ENCODE measurements at regions not wholly inside any gene's neighbourhood (a gene's known extent, or its start where the extent isn't known, plus 50 kb on each side); places are given as distances from the start of the nearest gene placed in this dataset.
"Not testable (repeated sequence)": the region's sequence is repeated elsewhere in the genome, so short reads cannot be mapped to it uniquely, and the experiment has no call there.

DNA sequence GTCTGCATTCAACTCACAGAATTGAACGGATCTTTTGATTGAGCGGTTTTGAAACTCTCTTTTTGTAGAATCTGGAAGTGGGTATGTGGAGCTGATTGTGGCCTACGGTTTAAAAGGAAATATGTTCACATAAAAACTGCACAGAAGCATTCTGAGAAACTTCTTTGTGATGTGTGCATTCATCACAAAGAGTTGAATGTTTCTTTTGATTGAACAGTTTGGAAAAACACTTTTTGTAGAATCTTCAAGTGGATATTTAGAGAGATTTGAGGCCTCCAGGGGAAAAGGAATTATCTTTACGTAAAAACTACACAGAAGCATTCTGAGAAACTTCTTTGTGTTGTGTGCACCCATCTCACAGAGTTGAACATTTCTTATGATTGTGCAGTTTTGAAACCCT lies 3125.5 kb upstream of the OR11H1 start:
- not testable (repeated sequence) for TF ChIP-seq POLR2A, CTCF (IDR thresholded peaks at IDR 0.05)
